ENCODE measurements at regions not wholly inside any gene's neighbourhood (a gene's known extent, or its start where the extent isn't known, plus 50 kb on each side); places are given as distances from the start of the nearest gene placed in this dataset.

- H3K9me3 ChIP-seq (replicated peaks in 1 of 2; ENCODE audit: control insufficient read depth in 1 of 2, insufficient read depth in 1 of 2, low read length in 2 of 2): no peaks in the 10 kb centered on the region
- 76% methylated on average over 5 of the region's 5 CpGs for WGBS (ENCODE audit: insufficient coverage)
- H3K4me3 ChIP-seq (replicated peaks in 1 of 3; ENCODE audit: low read depth in 2 of 3, low read length in 3 of 3): no peak overlapping the region
- H3K4me2 ChIP-seq (replicated peaks; ENCODE audit: extremely low read depth, low read length, poor library complexity, severe bottlenecking): no peak overlapping the region
- Mint-ChIP-seq H3K27me3 (ENCODE audit: low read depth in 3 of 3) (peaks cover 5 to 12% (median 10%) of the 10 kb centered on the region in 3 donors), H3K4me3 (no peak overlapping the region), H3K9me3 (peaks cover 0 to 2% (median 0%) of the 10 kb centered on the region in 7 donors), H3K4me1 (no peaks in the 10 kb centered on the region), H3K27ac (no peak overlapping the region), H3K36me3 (no peaks in the 10 kb centered on the region)
- H3K27me3 ChIP-seq (ENCODE audit: control insufficient read depth in 2 of 2, insufficient read depth in 2 of 2, low read length in 2 of 2): no peaks in the 10 kb centered on the region
- no peaks in the 10 kb centered on the region for H3K4me1 ChIP-seq (ENCODE audit: control insufficient read depth in 1 of 2, insufficient read depth in 2 of 2, low read length in 2 of 2)
- no peaks in the 10 kb centered on the region for H4K20me1 ChIP-seq (ENCODE audit: insufficient read depth, low read length)
- H3K27ac ChIP-seq (ENCODE audit: low read depth in 1 of 2, low read length in 2 of 2): no peak overlapping the region
- no peaks in the 10 kb centered on the region for H3K36me3 ChIP-seq (replicated peaks in 1 of 2; ENCODE audit: control insufficient read depth in 1 of 2, insufficient read depth in 2 of 2, low read length in 2 of 2)
- TF ChIP-seq CTCF (IDR thresholded peaks at IDR 0.05): no peak
- no peak overlapping the region for H3K9ac ChIP-seq (ENCODE audit: insufficient read depth, low read length, poor library complexity, severe bottlenecking)
- intact Hi-C loops (cut with micrococcal nuclease): no loop called here
- no peaks in the 10 kb centered on the region for H3K79me2 ChIP-seq (ENCODE audit: insufficient read depth, low read length)
- DNase-seq: no peak
- no peak overlapping the region for H2AFZ ChIP-seq (ENCODE audit: insufficient read depth, low read depth, low read length, poor library complexity, severe bottlenecking)
Measured at GRCh38 chr1:14519976-14520375, 78.5 kb upstream of the KAZN start.

- H3K27ac Mint-ChIP-seq: no peak overlapping the region
Measured at GRCh38 chr1:14520514-14521163, 77.8 kb upstream of the KAZN start.

More at GRCh38 chr1:14520514-14521163, 77.8 kb upstream of the KAZN start:
- H3K4me1 Mint-ChIP-seq: no peaks in the 10 kb centered on the region
- H3K9ac ChIP-seq (ENCODE audit: insufficient read depth, low read length, poor library complexity, severe bottlenecking): no peak overlapping the region
- H3K4me1 ChIP-seq (ENCODE audit: control insufficient read depth in 1 of 2, insufficient read depth in 2 of 2, low read length in 2 of 2): no peaks in the 10 kb centered on the region
- H4K20me1 ChIP-seq (ENCODE audit: insufficient read depth, low read length): no peaks in the 10 kb centered on the region
- peaks cover 0 to 2% (median 0%) of the 10 kb centered on the region in 7 donors for H3K9me3 Mint-ChIP-seq
- H3K27me3 Mint-ChIP-seq (ENCODE audit: low read depth in 3 of 3): peaks cover 5 to 12% (median 7%) of the 10 kb centered on the region in 3 donors
- 81% methylated on average over 3 of the region's 4 CpGs for WGBS (ENCODE audit: insufficient coverage)
- H3K36me3 Mint-ChIP-seq: no peaks in the 10 kb centered on the region
- H3K79me2 ChIP-seq (ENCODE audit: insufficient read depth, low read length): no peaks in the 10 kb centered on the region
- H2AFZ ChIP-seq (ENCODE audit: insufficient read depth, low read depth, low read length, poor library complexity, severe bottlenecking): no peak overlapping the region
- DNase-seq: no peak
- no peak overlapping the region for H3K4me3 ChIP-seq (replicated peaks in 1 of 3; ENCODE audit: low read depth in 2 of 3, low read length in 3 of 3)
- H3K9me3 ChIP-seq (replicated peaks in 1 of 2; ENCODE audit: control insufficient read depth in 1 of 2, insufficient read depth in 1 of 2, low read length in 2 of 2): no peaks in the 10 kb centered on the region
- H3K4me3 Mint-ChIP-seq: no peak overlapping the region
- no peak overlapping the region for H3K27ac ChIP-seq (ENCODE audit: low read depth in 1 of 2, low read length in 2 of 2)
- intact Hi-C loops (cut with micrococcal nuclease): no loop called here
- TF ChIP-seq CTCF (IDR thresholded peaks at IDR 0.05): no peak
- H3K27me3 ChIP-seq (ENCODE audit: control insufficient read depth in 2 of 2, insufficient read depth in 2 of 2, low read length in 2 of 2): no peaks in the 10 kb centered on the region
- no peak overlapping the region for H3K4me2 ChIP-seq (replicated peaks; ENCODE audit: extremely low read depth, low read length, poor library complexity, severe bottlenecking)
- H3K36me3 ChIP-seq (replicated peaks in 1 of 2; ENCODE audit: control insufficient read depth in 1 of 2, insufficient read depth in 2 of 2, low read length in 2 of 2): no peaks in the 10 kb centered on the region
